C1 segment of cervical spinal cord (tissue), 14 donors: ENCODE measurements at regions not wholly inside any gene's neighbourhood (a gene's known extent, or its start where the extent isn't known, plus 50 kb on each side); places are given as distances from the start of the nearest gene placed in this dataset.

Source experiments
- DNase-seq, 14 donors: peaks; one replicate each; lab custom pipeline; 2025; lab: John Stamatoyannopoulos, UW

DNA sequence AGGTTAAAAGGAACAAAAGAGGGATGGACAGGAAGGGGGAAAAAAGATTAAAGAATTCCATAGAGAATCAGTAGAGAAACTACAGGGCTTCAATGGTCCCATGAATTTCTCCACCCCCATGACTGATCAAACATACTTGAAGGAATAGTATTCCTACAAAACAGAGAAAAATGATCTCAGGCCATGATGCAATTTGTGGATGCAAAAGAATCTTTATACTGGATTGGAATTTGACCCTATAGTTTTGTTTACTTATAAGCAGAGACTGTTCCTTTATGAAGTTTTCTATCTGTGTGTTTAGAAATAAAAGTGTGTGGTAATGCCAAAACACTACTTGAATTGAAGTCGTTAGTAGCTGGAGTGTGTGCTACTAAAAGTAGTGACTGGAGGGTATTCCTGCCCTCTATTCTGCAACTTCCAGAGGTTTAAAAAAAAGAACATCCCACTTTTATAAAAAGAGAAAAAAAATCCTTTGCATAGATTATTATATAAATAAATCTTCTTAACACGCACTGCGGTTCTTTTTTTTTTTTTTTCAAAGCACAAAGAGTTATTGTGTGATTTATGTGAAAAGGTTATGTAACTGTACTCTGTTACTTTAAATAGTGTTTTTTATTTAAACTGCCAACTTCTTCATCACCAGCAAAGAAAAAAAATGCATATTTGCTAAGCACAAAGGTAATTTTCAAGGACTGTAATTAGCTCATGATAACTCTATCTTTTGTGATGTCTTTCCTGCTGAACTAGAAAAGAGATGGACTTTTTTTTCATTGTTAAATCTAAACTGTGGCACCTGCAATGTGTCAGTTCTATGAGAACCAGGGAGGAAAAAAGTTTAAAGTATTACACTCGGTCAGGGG is 214.5 kb upstream of the CITED2 start:
- no peak for DNase-seq

DNA sequence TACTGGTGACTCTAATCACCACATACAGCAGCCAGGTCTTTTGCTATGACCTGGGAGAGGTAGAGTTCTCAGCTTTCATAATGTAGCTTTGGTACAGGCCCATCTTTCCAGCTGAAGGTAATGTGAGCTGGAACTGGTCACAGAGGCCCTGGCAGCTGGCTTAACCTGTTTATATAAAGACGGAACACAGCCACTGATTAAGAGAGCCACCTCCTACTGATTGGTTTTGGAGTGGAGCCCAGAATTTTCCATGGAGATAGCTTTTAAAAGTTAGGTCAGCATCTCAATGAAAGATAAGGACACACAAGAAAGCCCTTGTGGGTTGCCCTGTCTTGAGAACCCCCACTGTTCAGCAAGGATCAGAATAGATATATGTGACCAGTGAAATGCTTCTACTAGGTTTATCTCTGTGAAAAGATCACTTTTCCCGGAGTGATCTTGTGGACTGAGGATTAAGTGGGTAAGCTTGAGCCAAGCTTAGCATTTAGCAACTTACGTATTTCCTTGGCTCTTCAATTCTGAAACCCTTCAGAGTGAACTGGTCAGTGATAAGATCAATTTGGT is 213.7 kb upstream of the CITED2 start:
- DNase-seq: no peak

DNA sequence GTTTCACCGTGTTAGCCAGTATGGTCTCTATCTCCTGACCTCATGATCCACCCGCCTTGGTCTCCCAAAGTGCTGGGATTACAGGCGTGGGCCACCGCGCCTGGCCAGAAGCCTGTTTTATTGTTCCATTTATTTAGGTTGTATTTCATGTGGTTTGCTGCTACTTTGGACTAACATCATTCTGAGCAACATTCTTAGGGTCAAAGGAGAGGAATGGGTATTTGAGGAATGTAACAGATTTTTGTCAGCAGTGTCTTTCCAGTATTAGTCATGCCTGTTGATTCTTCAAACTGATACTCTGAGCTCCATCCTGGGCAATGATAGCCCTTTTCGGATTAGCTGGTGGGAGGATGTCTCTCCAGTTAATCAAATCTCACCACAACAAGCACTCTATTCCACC is 213.0 kb upstream of the CITED2 start:
- DNase-seq: no peak

DNA sequence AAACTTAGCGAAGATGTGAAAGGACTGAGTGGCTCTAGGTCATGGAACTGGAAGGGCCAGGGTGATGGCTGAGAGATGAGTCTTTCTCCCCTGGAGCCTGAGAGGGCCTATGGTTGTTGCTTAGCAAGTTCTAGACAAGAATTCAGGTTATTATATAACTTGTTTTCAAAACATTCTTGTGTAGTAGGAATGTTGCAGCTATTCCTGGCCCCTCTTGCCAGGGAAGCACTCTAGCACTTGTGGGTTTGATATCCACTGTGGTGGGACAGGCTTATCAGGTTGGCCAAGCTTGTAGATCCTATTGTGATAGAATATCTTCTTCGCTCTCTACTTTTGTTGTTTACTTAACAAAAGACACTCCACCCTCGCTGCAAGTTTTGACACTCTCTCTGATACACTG is 211.8 kb upstream of the CITED2 start:
- DNase-seq: no peak

DNA sequence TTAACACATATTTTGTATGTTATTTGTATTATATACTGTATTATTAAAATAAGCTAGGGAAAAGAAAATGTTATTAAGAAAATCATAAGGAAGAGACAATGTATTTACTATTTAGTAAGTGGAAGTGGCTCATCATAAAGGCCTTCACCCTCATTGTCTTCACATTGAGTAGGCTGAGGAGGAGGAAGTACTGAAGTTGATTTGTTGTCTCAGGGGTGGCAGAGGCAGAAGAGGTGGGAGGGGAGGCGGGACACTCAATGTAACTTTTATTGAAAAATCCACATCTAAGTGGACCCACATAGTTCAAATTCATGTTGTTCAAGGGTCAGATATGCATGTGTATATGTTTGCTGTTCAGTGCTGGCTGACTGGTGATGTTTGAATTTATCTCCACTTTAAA is 210.2 kb upstream of the CITED2 start:
- no peak for DNase-seq

DNA sequence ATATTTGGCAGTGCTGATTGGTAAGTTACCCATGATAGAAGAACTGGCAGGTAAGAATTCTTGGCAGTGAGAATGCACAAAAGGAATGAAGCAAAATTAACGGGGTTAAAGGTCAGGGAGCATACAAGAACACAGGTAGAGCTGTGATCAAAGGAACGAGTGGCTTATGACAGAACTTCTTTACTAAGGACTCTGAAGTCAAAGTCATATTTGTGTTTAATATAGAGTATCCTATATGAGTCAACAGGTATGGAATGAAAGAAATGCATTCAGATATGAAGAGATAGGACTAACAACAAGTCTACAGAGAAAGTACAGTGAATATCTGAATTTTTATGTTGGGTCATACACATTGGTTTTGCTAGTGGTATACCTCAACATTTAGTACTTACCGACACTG is 209.0 kb upstream of the CITED2 start:
- DNase-seq: no peak

DNA sequence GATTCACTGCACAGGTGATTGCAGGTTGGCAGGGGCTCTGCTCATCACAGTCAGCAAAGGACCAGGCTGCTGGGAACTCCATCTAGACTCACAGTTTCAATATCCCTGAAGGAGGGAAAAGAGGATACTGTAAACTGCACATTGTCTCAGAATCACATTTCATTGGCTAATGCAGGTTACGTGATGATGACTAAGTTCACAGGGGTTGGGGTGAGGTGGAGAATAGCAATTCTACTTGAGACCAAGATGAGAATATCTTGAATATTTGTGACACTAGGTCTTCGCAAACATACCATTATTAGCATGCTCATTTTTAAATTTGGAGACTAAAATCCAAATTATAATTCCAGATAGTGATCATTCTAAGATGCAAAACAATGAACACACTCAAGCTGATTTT is 208.5 kb upstream of the CITED2 start:
- DNase-seq: no peak

DNA sequence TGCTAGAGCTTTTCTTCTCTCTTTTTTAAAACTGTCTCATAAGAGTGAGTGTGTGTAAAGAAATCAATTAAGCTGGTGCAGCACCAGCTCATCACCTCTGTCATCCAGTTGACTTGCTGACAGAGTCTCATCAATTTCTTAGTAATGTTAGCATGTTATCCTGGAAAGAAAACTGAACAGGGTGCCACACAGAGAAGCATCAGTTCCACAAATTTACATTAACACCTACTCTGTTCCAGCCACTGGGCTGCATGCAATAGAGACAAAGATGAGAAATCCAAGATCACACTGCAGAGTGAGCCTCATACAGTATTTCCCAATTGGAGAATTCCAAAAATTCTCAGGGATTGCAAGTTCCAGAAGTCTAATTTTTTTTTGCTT is 207.0 kb upstream of the CITED2 start:
- no peak for DNase-seq

DNA sequence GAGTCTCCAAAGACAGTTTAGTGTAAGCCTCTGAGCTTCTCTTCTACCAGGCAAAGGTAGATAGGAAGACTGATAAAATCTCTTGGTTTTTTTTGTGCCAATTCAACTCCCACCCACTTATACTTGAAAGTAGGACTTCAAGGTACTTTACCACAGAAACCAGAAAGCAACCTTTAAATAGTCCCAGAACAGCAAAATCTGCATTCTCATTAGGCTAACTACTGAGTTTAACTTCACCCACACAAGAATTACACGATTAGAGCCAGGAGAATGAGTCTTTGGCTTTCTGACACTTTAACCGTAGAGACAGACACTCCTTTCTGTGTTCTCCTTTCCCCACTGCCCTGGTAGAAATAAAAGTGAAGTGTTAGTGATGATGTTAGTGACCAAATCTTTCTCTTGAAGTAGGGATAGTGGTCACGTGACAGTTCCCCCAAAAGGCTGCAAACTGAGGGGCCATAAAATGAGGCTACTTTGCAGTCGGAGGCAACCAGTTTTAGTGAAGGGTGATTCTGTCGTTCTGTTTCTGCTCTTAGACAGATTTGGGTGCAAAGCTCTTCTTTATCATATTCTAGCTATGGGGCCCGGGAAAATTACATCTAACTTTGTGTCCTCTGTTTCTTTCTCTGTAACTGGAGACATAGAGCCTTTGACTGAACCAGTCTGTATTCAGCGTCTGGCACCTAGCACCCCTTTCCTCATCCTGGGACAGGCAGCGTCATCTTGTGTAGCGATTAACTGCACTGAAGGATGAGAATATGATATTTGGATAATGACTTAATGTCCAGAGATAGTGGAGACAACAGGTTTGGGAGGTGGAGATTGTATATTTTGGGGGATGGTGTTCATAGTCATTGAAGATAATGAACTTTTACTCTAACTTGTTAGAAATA is 206.4 kb upstream of the CITED2 start:
- DNase-seq: no peak

DNA sequence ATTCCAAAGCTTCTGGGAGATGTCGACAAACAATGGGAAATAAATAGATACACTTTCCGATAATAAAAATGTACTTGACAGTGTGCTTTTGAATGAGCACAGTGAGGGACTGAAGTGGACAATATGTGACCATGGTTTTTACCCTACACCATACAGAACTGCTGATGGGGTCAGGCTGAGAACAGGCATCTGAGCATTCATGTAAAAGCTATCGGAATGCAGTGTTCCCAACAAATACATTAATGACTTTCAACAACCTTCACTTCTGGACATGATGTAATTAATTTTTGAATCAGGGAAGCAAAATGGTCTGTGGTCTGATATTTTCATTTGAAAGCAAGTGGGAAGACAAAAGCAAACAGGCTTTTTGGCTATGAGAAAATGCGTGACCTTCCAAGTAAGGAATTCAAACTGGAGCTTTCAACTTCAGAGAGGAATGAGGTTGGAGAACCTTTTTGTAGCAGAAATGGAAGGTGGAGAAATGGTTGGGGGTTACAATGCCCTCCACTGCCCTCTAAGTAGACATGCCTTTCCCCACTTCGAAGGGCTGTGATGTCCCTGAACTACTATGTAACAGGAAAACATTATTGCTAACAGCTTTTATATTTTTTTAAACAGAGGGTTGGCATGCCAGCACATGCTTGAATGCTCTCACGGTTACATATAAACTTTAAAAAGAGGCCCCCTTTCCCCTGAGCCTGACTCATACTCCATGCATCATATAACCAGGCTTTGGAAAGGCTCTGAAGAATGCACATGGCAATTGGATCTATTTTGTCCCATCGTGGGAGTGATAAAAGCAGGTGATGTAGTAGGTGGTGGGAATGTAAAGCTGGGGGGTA is 203.5 kb upstream of the CITED2 start:
- no peak for DNase-seq

DNA sequence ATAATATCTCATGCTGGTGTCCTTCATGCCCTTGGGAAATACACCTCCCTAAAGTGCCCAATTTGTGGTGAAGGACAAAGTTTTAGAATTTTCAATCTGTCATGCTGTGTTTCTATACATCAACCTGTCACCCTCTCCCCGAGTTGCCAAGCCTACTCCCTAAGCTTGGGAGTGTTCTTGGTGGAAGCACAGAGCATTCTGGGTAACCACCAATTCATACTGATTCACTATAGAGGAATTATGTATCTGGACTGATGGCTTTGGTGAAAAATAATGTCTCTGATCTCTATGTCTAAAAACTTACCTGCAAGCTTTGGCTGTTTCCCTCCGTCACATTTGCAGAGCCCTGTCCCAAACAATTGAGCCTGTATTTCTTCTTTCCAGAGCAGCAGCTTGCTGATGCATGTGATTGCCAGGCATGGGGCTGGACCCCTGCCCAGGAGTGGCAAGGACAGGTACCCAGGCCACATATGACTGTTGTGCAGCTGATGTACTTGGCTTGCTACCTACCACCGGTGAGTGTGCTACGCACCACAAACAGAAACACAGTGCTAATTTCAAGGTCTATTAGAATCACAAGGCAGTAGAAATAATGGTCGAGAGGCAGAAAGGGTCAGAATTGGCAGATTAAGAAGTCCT is 202.8 kb upstream of the CITED2 start:
- DNase-seq: peak in 1 of 14 donors; percentile 1

DNA sequence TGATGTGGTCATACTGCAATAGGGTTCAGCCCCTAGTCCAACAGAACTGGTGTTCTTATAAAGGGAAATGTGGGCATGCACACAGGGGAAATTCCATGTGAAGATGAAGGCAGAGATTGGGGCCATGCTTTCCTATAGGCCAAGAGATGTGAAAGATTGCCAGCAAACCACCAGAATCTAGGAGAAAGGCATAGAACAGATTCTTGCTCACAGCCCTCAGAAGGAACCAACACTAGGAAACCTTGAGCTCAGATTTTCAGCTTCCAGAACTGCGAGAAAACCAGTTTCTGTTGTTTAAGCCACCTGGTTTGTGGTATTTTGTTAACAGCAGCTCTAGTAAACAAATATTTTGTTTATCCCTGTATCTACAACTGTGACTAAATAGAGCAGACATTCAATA is 197.6 kb upstream of the CITED2 start:
- DNase-seq: no peak

DNA sequence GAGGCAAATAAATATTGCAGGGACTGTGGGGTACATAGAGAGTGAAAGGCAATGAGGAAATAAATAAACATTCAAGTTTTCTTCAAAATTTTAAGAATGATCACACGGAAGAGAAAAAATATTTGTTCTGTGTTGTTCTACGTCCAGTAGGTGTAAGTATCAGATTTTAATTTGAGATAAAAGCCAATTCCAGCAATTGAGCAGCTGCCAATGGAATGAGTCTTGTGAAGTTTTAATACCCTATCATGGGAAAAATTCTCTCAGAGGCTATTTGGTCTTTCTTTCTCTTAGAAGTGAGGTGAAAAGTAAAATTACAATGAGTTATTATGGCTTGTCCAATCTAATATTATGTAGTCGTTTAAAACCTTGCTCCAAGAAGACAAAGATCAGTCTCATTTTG is 195.7 kb upstream of the CITED2 start:
- DNase-seq: no peak

DNA sequence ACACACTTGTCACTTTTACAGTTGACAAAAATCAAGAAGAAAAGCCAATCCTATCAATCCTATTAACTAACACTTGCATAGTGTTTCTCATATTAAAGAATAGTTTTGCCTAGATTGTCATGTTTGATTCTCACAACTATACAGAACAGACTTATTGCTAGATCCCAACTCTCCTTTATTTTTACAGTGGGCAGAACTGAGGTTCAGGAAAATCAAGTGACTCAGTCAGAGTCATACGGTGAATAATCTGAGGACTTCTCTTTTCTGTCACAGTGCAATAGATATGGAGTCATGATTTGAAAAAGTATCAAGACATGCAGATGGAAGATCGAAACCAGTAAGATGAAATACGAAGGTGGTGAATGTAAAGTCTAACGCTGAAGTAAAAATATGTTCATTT is 195.1 kb upstream of the CITED2 start:
- no peak for DNase-seq

DNA sequence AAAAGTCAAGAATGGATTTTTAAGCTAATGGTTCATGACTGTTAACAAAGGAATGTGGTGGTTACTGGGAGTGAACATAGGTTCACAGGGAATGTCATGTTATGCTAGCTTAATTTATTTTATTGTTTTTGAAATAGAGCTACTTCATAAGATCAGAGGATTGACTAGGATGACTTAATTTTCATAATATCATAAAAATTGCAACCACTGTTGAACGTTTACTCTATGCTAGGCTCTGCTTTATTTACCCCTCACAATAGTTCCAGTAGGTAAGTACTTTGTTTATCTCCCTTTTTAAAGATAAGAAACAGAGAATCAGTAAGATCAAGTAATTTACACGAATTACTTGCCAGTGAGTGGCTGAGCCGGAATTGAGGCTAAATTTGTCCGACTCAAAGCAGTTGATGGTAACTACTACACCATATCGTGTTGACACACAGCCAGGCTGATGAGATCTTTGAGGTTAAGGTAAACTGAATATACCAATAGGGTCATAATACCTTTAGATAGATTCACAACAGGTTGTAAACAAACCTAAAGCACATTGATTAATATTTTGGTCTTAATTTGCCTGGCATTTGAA is 194.6 kb upstream of the CITED2 start:
- no peak for DNase-seq

DNA sequence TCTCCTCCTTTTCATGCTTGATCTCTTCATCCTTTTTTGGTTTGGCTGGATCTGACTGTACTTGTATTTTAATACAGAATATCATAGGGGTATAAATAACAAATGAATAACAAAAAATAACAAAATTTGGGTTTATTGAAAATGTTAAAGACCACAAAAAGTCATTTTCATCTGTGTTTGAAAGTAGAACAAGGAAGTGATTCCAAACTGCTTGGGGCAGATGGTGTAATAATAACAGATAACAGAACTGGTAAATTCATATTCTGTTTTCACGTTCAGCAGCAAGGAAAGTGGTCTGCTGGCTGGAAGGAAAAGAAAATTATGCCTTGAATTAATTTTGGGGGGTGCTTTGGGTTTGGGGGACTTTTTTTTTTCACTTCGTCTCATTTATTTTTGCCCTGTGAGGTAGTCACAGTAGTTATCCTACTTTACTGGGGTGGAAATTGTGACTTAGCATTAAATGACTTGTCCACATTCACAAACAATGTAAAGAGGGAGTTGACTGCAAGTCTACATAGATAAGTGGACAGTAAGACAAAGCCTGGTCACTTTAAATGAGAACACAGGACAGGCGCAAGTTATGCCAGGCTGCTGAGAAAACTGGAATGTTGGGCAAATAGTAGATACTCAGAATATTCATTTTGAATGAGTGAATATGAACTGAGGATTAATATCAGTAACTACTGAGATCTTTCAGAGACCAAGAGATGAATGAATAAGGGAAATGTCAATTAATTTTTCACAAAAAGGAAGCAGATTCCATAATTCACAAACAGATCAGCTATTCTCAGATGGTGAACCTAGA is 193.9 kb upstream of the CITED2 start:
- no peak for DNase-seq

DNA sequence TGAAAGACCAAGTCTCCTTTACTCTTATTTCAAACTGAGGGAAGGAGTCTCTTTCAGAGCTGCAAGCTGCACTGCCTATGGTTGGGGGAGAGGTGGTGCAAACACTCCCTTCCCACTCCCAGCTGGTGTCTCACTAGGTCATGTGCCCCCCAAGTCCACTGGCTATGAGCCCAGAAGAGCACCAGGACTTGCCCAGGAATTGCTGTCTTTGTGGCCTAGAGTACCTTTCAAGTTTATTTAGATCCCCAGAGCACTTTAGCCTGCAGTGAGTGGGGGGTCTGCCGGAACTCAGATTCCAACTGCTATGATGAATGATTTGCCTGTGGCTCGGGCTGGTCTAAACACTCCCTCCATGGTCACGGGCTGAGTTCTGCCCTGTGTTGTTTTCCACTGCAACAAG is 192.6 kb upstream of the CITED2 start:
- DNase-seq: no peak

DNA sequence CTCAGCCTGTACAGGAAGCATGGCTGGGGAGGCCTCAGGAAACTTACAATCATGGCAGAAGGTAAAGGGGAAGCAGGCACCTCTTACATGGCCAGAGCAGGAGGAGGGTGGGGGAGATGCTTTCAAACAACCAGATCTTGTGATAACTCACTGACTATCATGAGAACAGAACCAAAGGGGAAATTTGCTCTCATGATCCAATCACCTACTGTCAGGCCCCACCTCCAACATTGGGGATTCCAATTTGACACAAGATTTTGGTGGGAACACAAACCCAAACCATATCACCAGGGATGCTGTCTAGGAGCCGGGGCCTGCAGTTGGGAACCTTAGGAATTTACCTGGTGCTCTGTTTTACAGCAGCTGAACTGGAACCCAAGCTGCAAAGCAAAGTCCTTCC is 191.1 kb upstream of the CITED2 start:
- DNase-seq: no peak

DNA sequence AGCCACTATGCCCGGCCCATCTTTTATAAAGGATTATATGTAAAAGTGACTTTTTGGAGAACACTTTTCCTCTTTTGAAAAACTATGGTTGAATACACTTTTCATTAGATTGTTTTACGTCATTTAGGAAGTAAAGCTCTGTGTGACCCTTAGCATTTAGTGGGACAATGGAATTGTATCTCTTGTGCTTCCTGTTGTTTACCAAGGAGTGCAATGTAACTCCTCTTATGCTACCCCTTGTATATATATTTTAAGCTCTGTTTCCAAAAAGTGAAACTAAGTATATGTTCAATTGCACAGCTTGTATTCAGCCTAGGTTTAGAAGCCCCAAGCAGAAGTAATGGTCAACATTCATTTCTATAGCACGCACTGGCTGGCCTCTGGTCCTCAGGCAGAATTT is 183.1 kb upstream of the CITED2 start:
- DNase-seq: no peak

DNA sequence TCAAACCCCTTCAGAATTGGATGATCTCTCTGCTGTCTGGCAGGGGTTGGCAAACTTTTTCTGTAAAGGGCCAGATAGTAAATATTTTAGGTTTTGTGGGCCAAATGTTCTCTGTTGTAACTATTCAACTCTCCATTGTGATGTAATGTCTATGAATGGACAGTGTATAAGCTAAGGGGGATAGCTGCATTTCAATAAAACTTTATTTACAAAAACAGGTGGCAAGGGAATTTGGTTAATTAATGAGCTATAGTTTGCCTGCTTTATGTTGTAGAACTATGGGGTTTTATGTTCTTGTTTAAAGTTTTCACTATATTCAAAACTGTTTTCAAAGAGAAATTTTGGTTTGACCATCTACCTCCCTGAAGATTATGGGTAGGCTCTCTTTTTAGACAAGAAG is 182.1 kb upstream of the CITED2 start:
- DNase-seq: no peak
